Fibroblast of lung (primary cell): ENCODE measurements at regions not wholly inside any gene's neighbourhood (a gene's known extent, or its start where the extent isn't known, plus 50 kb on each side); places are given as distances from the start of the nearest gene placed in this dataset.

Experiments used
- EZH2 ChIP-seq: IDR thresholded peaks from 2 replicates; pipeline ENCODE4 v1.5.1; 2012; ENCODE audit warnings: low read length, control low read depth, mild to moderate bottlenecking; ENCODE audit errors: missing control alignments
- TF ChIP-seq, protein P1 (sequence below), 2 donors: IDR thresholded peaks in 1 of 2; conservative IDR thresholded peaks in 1 of 2; 1 replicate in 1 of 2; 2 replicates in 1 of 2; pipeline ENCODE4 v1.5.1; 2011 to 2012; ENCODE audit warnings: low read length in 2 of 2, control low read depth in 1 of 2, inconsistent platforms in 1 of 2, low read depth in 1 of 2, mild to moderate bottlenecking in 1 of 2

DNA sequence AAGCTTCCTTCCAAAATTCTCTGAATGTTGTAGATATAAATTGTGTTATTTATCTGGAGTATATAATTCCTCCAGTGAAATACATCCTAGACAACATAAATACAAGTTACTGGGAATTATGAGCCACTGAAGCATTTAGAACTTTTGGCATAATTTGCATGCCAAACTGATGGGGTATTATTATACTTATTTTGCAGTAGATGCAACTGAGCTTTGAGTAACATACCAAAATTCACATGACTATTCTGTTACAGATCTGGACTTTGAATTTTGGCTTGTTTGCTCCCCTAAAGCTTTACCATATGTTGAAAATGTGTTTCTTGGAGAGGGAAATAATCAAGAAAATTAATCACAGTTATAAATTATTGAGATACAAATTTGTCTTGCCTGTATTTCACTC is 372.5 kb downstream of the CDH11 start:
- TF ChIP-seq, protein P1, sequence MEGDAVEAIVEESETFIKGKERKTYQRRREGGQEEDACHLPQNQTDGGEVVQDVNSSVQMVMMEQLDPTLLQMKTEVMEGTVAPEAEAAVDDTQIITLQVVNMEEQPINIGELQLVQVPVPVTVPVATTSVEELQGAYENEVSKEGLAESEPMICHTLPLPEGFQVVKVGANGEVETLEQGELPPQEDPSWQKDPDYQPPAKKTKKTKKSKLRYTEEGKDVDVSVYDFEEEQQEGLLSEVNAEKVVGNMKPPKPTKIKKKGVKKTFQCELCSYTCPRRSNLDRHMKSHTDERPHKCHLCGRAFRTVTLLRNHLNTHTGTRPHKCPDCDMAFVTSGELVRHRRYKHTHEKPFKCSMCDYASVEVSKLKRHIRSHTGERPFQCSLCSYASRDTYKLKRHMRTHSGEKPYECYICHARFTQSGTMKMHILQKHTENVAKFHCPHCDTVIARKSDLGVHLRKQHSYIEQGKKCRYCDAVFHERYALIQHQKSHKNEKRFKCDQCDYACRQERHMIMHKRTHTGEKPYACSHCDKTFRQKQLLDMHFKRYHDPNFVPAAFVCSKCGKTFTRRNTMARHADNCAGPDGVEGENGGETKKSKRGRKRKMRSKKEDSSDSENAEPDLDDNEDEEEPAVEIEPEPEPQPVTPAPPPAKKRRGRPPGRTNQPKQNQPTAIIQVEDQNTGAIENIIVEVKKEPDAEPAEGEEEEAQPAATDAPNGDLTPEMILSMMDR (conservative IDR thresholded peaks at IDR 0.05 in 1 of 2, IDR thresholded peaks at IDR 0.05 in 1 of 2; ENCODE audit: low read depth in 1 of 2, low read length in 2 of 2), result no peak
- no peak for TF ChIP-seq EZH2
